NCI-H2227 treated with DMSO at 0.1 percent for 48 hours (cell line): ENCODE measurements at regions not wholly inside any gene's neighbourhood (a gene's known extent, or its start where the extent isn't known, plus 50 kb on each side); places are given as distances from the start of the nearest gene placed in this dataset.

ENCODE experiments used
- DNase-seq: peaks from one replicate; lab custom pipeline; 2025; lab: John Stamatoyannopoulos, UW

- no peak for DNase-seq
Measured at GRCh38 chr6:40194447-40195170, 260.3 kb upstream of the MOCS1 start.

GRCh38 chr6:40192516-40192915, 258.3 kb upstream of the MOCS1 start:
- no peak for DNase-seq

GRCh38 chr6:40188931-40189330, 254.7 kb upstream of the MOCS1 start:
- no peak for DNase-seq

GRCh38 chr6:40187535-40188144, 253.4 kb upstream of the MOCS1 start:
- DNase-seq = no peak

- DNase-seq = no peak
Measured at GRCh38 chr6:40185486-40185885, 251.2 kb upstream of the MOCS1 start.

GRCh38 chr6:40183902-40184301, 249.6 kb upstream of the MOCS1 start:
- DNase-seq = no peak

GRCh38 chr6:40181367-40181766, 247.1 kb upstream of the MOCS1 start:
- no peak for DNase-seq

- no peak for DNase-seq
Measured at GRCh38 chr6:40180271-40180670, 246.0 kb upstream of the MOCS1 start.

GRCh38 chr6:40179496-40179895, 245.2 kb upstream of the MOCS1 start:
- DNase-seq = no peak

GRCh38 chr6:40177598-40177997, 243.3 kb upstream of the MOCS1 start:
- DNase-seq = no peak

- no peak for DNase-seq
Measured at GRCh38 chr6:40176152-40176551, 241.9 kb upstream of the MOCS1 start.

- DNase-seq = no peak
Measured at GRCh38 chr6:40172272-40172671, 238.0 kb upstream of the MOCS1 start.

- no peak for DNase-seq
Measured at GRCh38 chr6:40171343-40171742, 237.1 kb upstream of the MOCS1 start.

GRCh38 chr6:40170856-40171255, 236.6 kb upstream of the MOCS1 start:
- no peak for DNase-seq

- no peak for DNase-seq
Measured at GRCh38 chr6:40169878-40170277, 235.6 kb upstream of the MOCS1 start.

GRCh38 chr6:40166963-40167362, 232.7 kb upstream of the MOCS1 start:
- no peak for DNase-seq

GRCh38 chr6:40165036-40165709, 230.9 kb upstream of the MOCS1 start:
- no peak for DNase-seq

GRCh38 chr6:40164345-40164755, 230.1 kb upstream of the MOCS1 start:
- no peak for DNase-seq

GRCh38 chr6:40163924-40164323, 229.7 kb upstream of the MOCS1 start:
- DNase-seq = no peak

GRCh38 chr6:40162074-40162473, 227.8 kb upstream of the MOCS1 start:
- no peak for DNase-seq

GRCh38 chr6:40160826-40161225, 226.6 kb upstream of the MOCS1 start:
- no peak for DNase-seq

GRCh38 chr6:40159865-40160264, 225.6 kb upstream of the MOCS1 start:
- DNase-seq = no peak

- DNase-seq = no peak
Measured at GRCh38 chr6:40152701-40153436, 218.6 kb upstream of the MOCS1 start.
